Caco-2 (cell line): ENCODE measurements at regions not wholly inside any gene's neighbourhood (a gene's known extent, or its start where the extent isn't known, plus 50 kb on each side); places are given as distances from the start of the nearest gene placed in this dataset.

Source experiments
- BruUV-seq: library from RNA; stranded (reverse); fragments of 400-500 nt; replicated peaks from 2 replicates; lab custom pipeline; 2021; lab: Mats Ljungman, UMichigan
- CTCF ChIA-PET: fragments of 300-600 bp; sonication (Branson Sonifier 250); formaldehyde crosslinking; loops from one replicate; lab custom pipeline; 2022; ENCODE audit warnings: antibody characterized with exemption; lab: Charles Lee
- POLR2A ChIA-PET: fragments of 300-600 bp; sonication (Branson Sonifier 250); formaldehyde crosslinking; loops from one replicate; lab custom pipeline; 2022; ENCODE audit warnings: antibody characterized with exemption; lab: Charles Lee
- DNase-seq, 2 experiments: peaks; one replicate each; pipeline versions ENCODE4 v3.0.0 to v3.0.0-alpha.2; 2020 to 2022
- H3K27me3 ChIP-seq: replicated peaks from 2 replicates; pipeline ENCODE4 v1.6.0; 2011; ENCODE audit warnings: low read length; ENCODE audit not compliant: control insufficient read depth, insufficient read depth
- H3K36me3 ChIP-seq: 2 replicates; pipeline ENCODE4 v1.5.1; 2011; ENCODE audit warnings: low read length; ENCODE audit not compliant: control insufficient read depth, insufficient read depth
- H3K4me1 ChIP-seq: fragments of 250-450 bp; sonication (Bioruptor Pico); 2 replicates; pipeline ENCODE4 v1.5.1; 2020; ENCODE audit warnings: mild to moderate bottlenecking
- H3K4me3 ChIP-seq: 2 replicates; pipeline ENCODE4 v1.5.1; 2011; ENCODE audit warnings: low read depth, mild to moderate bottlenecking, control low read depth, low read length
- H3K9me3 ChIP-seq: fragments of 250-450 bp; sonication (Bioruptor Pico); 2 replicates; pipeline ENCODE4 v1.5.1; 2020; ENCODE audit warnings: mild to moderate bottlenecking, moderate library complexity
- H3K27ac Mint-ChIP-seq: one replicate; pipeline ENCODE4 v1.8.0; 2022; ENCODE audit warnings: mixed read lengths; ENCODE audit not compliant: unreplicated experiment
- H3K27me3 Mint-ChIP-seq: one replicate; pipeline ENCODE4 v1.8.0; 2022; ENCODE audit warnings: mixed read lengths; ENCODE audit not compliant: insufficient read depth, unreplicated experiment
- H3K36me3 Mint-ChIP-seq: one replicate; pipeline ENCODE4 v1.8.0; 2022; ENCODE audit warnings: mild to moderate bottlenecking, mixed read lengths; ENCODE audit not compliant: insufficient read depth, unreplicated experiment
- H3K4me1 Mint-ChIP-seq: one replicate; pipeline ENCODE4 v1.8.0; 2022; ENCODE audit warnings: low read depth, mixed read lengths; ENCODE audit not compliant: unreplicated experiment
- H3K4me3 Mint-ChIP-seq: one replicate; pipeline ENCODE4 v1.8.0; 2022; ENCODE audit warnings: mild to moderate bottlenecking, moderate library complexity, mixed read lengths; ENCODE audit not compliant: unreplicated experiment
- H3K9me3 Mint-ChIP-seq: one replicate; pipeline ENCODE4 v1.8.0; 2022; ENCODE audit warnings: mixed read lengths; ENCODE audit not compliant: unreplicated experiment
- intact Hi-C: fragments of 100-400 bp; cut with micrococcal nuclease; formaldehyde crosslinking; loops from one replicate; pipeline ENCODE4 v1.10.0; 2022; ENCODE audit not compliant: unreplicated experiment
- TF ChIP-seq, protein P1 (sequence below), 2 experiments: fragments of 200-600 bp in 1 of 2; IDR thresholded peaks; 1 replicate in 1 of 2; 2 replicates in 1 of 2; pipeline versions ENCODE4 v1.5.1 to v1.8.0; 2011 to 2022; ENCODE audit warnings: antibody characterized with exemption in 1 of 2, control low read depth in 1 of 2, inconsistent platforms in 1 of 2, low read depth in 1 of 2, low read length in 1 of 2, mild to moderate bottlenecking in 1 of 2, moderate library complexity in 1 of 2; ENCODE audit not compliant: insufficient read depth in 1 of 2, severe bottlenecking in 1 of 2, unreplicated experiment in 1 of 2

- no peaks in the 10 kb centered on the region for H3K9me3 ChIP-seq
- no peak overlapping the region for H3K27ac Mint-ChIP-seq
- BruUV-seq, result no TSS peak
- no peaks in the 10 kb centered on the region for H3K4me1 Mint-ChIP-seq
- H3K9me3 Mint-ChIP-seq, result no peaks in the 10 kb centered on the region
- ChIA-PET CTCF (no interaction called here), POLR2A (no interaction called here)
- no peaks in the 10 kb centered on the region for H3K4me1 ChIP-seq
- no peaks in the 10 kb centered on the region for H3K27me3 Mint-ChIP-seq
- TF ChIP-seq, protein P1, sequence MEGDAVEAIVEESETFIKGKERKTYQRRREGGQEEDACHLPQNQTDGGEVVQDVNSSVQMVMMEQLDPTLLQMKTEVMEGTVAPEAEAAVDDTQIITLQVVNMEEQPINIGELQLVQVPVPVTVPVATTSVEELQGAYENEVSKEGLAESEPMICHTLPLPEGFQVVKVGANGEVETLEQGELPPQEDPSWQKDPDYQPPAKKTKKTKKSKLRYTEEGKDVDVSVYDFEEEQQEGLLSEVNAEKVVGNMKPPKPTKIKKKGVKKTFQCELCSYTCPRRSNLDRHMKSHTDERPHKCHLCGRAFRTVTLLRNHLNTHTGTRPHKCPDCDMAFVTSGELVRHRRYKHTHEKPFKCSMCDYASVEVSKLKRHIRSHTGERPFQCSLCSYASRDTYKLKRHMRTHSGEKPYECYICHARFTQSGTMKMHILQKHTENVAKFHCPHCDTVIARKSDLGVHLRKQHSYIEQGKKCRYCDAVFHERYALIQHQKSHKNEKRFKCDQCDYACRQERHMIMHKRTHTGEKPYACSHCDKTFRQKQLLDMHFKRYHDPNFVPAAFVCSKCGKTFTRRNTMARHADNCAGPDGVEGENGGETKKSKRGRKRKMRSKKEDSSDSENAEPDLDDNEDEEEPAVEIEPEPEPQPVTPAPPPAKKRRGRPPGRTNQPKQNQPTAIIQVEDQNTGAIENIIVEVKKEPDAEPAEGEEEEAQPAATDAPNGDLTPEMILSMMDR (IDR thresholded peaks at IDR 0.05; ENCODE audit: insufficient read depth in 1 of 2, low read depth in 1 of 2, low read length in 1 of 2, severe bottlenecking in 1 of 2, unreplicated experiment in 1 of 2), result no peak
- intact Hi-C loops, result no loop called here
- no peak overlapping the region for H3K4me3 ChIP-seq
- no peak overlapping the region for H3K4me3 Mint-ChIP-seq
- DNase-seq, result no peak
- no peaks in the 10 kb centered on the region for H3K27me3 ChIP-seq
- peaks cover 5% of the 10 kb centered on the region for H3K36me3 Mint-ChIP-seq
- H3K36me3 ChIP-seq, result no peaks in the 10 kb centered on the region
These were observed 68.2 kb downstream of the KATNIP start for GRCh38 chr16:27618165-27618564.

DNA sequence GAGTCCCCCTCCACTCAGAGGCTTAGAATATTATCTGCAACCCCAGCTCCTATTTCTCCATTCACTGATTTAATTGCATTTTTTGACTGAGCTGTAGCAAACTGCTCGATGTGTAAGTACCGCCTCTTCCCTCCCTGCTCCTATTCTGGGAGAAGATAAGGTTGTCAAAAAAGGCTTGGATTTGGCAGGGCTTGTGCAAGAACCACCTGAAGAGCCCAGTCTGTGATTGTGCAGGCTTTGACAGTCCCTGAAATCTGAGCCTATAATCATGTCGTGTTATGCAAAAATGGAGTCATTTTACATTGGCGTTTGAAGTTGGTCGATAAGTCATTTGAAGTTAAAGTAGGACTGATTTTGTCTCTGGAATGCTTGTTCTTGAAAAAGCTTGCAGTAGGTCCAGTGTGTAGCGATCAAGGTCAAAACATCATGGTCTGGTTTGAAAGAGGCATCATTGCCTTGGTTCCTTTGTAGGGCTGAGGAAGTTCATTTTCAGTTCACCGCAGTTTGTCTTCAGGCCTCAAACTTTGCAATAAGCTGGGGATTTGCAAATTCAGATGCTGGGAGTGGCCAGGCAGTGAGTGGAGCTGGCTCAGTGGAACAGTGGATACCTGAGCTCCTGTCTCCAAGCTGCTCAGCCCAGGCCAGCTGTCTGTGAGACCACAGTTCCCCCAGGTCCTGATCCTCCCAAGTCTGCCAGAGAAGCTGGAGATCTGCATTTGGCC lies 68.8 kb downstream of the KATNIP start:
- Histone ChIP-seq H3K4me3 (no peak overlapping the region), H3K4me1 (no peaks in the 10 kb centered on the region), H3K9me3 (no peaks in the 10 kb centered on the region), H3K27me3 (no peaks in the 10 kb centered on the region), H3K36me3 (no peaks in the 10 kb centered on the region)
- Mint-ChIP-seq H3K4me3 (no peak overlapping the region), H3K9me3 (no peaks in the 10 kb centered on the region), H3K27me3 (no peaks in the 10 kb centered on the region), H3K4me1 (no peaks in the 10 kb centered on the region), H3K36me3 (peaks cover 5% of the 10 kb centered on the region), H3K27ac (no peak overlapping the region)
- DNase-seq, result no peak
- TF ChIP-seq, protein P1 (IDR thresholded peaks at IDR 0.05; ENCODE audit: insufficient read depth in 1 of 2, low read depth in 1 of 2, low read length in 1 of 2, severe bottlenecking in 1 of 2, unreplicated experiment in 1 of 2), result no peak
- CTCF ChIA-PET, result no interaction called here
- no TSS peak for BruUV-seq
- POLR2A ChIA-PET, result no interaction called here
- intact Hi-C loops, result no loop called here

GRCh38 chr16:27620541-27620940 lies 70.6 kb downstream of the KATNIP start:
- H3K4me3 Mint-ChIP-seq, result no peak overlapping the region
- no peak overlapping the region for H3K27ac Mint-ChIP-seq
- no peaks in the 10 kb centered on the region for H3K27me3 ChIP-seq
- no peaks in the 10 kb centered on the region for H3K27me3 Mint-ChIP-seq
- POLR2A ChIA-PET, result no interaction called here
- intact Hi-C loops, result no loop called here
- DNase-seq, result no peak
- H3K4me1 ChIP-seq, result no peaks in the 10 kb centered on the region
- no peaks in the 10 kb centered on the region for H3K9me3 ChIP-seq
- H3K9me3 Mint-ChIP-seq, result no peaks in the 10 kb centered on the region
- H3K36me3 ChIP-seq, result no peaks in the 10 kb centered on the region
- no peaks in the 10 kb centered on the region for H3K36me3 Mint-ChIP-seq
- TF ChIP-seq, protein P1 (IDR thresholded peaks at IDR 0.05; ENCODE audit: insufficient read depth in 1 of 2, low read depth in 1 of 2, low read length in 1 of 2, severe bottlenecking in 1 of 2, unreplicated experiment in 1 of 2), result no peak
- CTCF ChIA-PET, result no interaction called here
- no TSS peak for BruUV-seq
- no peak overlapping the region for H3K4me3 ChIP-seq
- peaks cover 2% of the 10 kb centered on the region for H3K4me1 Mint-ChIP-seq
